IMR-90 (cell line): ENCODE measurements at regions not wholly inside any gene's neighbourhood (a gene's known extent, or its start where the extent isn't known, plus 50 kb on each side); places are given as distances from the start of the nearest gene placed in this dataset.

Experiments
- ATAC-seq: fragments of 200-7000 bp; cut with Tn5 transposase; 2 replicates; pipeline ENCODE4 v1.9.1; 2020; ENCODE audit warnings: low read depth, mild to moderate bottlenecking, moderate library complexity
- BruUV-seq: library from RNA; stranded (reverse); fragments of 400-500 nt; replicated peaks from 2 replicates; lab custom pipeline; 2021; lab: Mats Ljungman, UMichigan
- CTCF ChIA-PET: fragments of 300-600 bp; formaldehyde crosslinking; extraction: SDS; loops from one replicate; lab custom pipeline; 2021; ENCODE audit warnings: antibody characterized with exemption; lab: Yijun Ruan, JAX
- POLR2A ChIA-PET: fragments of 300-600 bp; sonication (Branson Sonifier 250); formaldehyde crosslinking; loops from one replicate; lab custom pipeline; 2022; ENCODE audit warnings: antibody characterized with exemption; ENCODE audit not compliant: unreplicated experiment; lab: Charles Lee
- DNase-seq: peaks from one replicate; pipeline ENCODE4 v3.0.0; 2013
- H2AFZ ChIP-seq: replicated peaks from 2 replicates; pipeline ENCODE3; 2013; ENCODE audit warnings: low read length, mild to moderate bottlenecking; ENCODE audit not compliant: poor library complexity
- H2AK5ac ChIP-seq: 2 replicates; pipeline ENCODE4 v1.6.1; 2013; ENCODE audit warnings: low read depth, low read length, inconsistent platforms
- H2AK9ac ChIP-seq: replicated peaks from 2 replicates; pipeline ENCODE3; 2013; ENCODE audit warnings: mild to moderate bottlenecking, low read depth, low read length, moderate library complexity; ENCODE audit not compliant: poor library complexity
- H2BK120ac ChIP-seq: 2 replicates; pipeline ENCODE4 v1.6.1; 2013; ENCODE audit warnings: low read depth, low read length, inconsistent platforms
- H2BK15ac ChIP-seq: 3 replicates; pipeline ENCODE4 v1.6.1; 2013; ENCODE audit warnings: low read depth, low read length, inconsistent platforms
- H2BK20ac ChIP-seq: 2 replicates; pipeline ENCODE4 v1.6.1; 2013; ENCODE audit warnings: low read depth, mild to moderate bottlenecking, inconsistent platforms, low read length, moderate library complexity
- H2BK5ac ChIP-seq: 2 replicates; pipeline ENCODE4 v1.6.1; 2013; ENCODE audit warnings: mild to moderate bottlenecking, low read depth, low read length, inconsistent platforms; ENCODE audit not compliant: poor library complexity, severe bottlenecking
- H3K14ac ChIP-seq: replicated peaks from 2 replicates; pipeline ENCODE4 v1.6.1; 2013; ENCODE audit warnings: low read depth, low read length, inconsistent platforms
- H3K18ac ChIP-seq: 2 replicates; pipeline ENCODE4 v1.6.1; 2013; ENCODE audit warnings: low read depth, low read length, control low read depth
- H3K23ac ChIP-seq: 2 replicates; pipeline ENCODE4 v1.6.1; 2013; ENCODE audit warnings: low read depth, low read length, inconsistent platforms
- H3K27ac ChIP-seq: 2 replicates; pipeline ENCODE4 v1.5.1; 2013; ENCODE audit warnings: mild to moderate bottlenecking, control low read depth, low read length; ENCODE audit not compliant: insufficient read depth
- H3K27me3 ChIP-seq: 2 replicates; pipeline ENCODE4 v1.6.1; 2013; ENCODE audit warnings: low read length; ENCODE audit not compliant: control insufficient read depth, insufficient read depth
- H3K36me3 ChIP-seq: 2 replicates; pipeline ENCODE4 v1.6.1; 2013; ENCODE audit warnings: low read length, mixed read lengths; ENCODE audit not compliant: control insufficient read depth, insufficient read depth
- H3K4ac ChIP-seq: 2 replicates; pipeline ENCODE4 v1.6.1; 2013; ENCODE audit warnings: low read depth, low read length, inconsistent platforms
- H3K4me1 ChIP-seq: 2 replicates; pipeline ENCODE4 v1.6.1; 2013; ENCODE audit warnings: low read length, mixed read lengths; ENCODE audit not compliant: control insufficient read depth, insufficient read depth
- H3K4me2 ChIP-seq: 2 replicates; pipeline ENCODE4 v1.6.1; 2013; ENCODE audit warnings: low read depth, mild to moderate bottlenecking, control low read depth, low read length, moderate library complexity
- H3K4me3 ChIP-seq: 2 replicates; pipeline ENCODE4 v1.5.1; 2013; ENCODE audit warnings: low read depth, mild to moderate bottlenecking, control low read depth, low read length, moderate library complexity; ENCODE audit not compliant: insufficient read depth
- H3K56ac ChIP-seq: 2 replicates; pipeline ENCODE4 v1.6.1; 2013; ENCODE audit warnings: low read length, inconsistent platforms; ENCODE audit not compliant: insufficient read depth; ENCODE audit errors: extremely low read depth
- H3K79me1 ChIP-seq, 2 experiments: 2 replicates each; pipeline ENCODE4 v1.6.1; 2013; ENCODE audit warnings: low read length in 2 of 2, inconsistent platforms in 1 of 2, low read depth in 1 of 2
- H3K9ac ChIP-seq: 2 replicates; pipeline ENCODE4 v1.6.1; 2013; ENCODE audit warnings: low read depth, low read length, control low read depth
- H3K9me1 ChIP-seq: 2 replicates; pipeline ENCODE4 v1.6.1; 2013; ENCODE audit warnings: low read length, inconsistent platforms; ENCODE audit not compliant: insufficient read depth
- H3K9me3 ChIP-seq: 2 replicates; pipeline ENCODE4 v1.6.1; 2013; ENCODE audit warnings: low read length; ENCODE audit not compliant: control insufficient read depth, insufficient read depth
- H4K20me1 ChIP-seq: 2 replicates; pipeline ENCODE4 v1.6.1; 2013; ENCODE audit warnings: low read length, inconsistent platforms; ENCODE audit not compliant: insufficient read depth
- H4K5ac ChIP-seq: 2 replicates; pipeline ENCODE4 v1.6.1; 2013; ENCODE audit warnings: mild to moderate bottlenecking, low read depth, low read length, control low read depth
- H4K8ac ChIP-seq, 2 experiments: 2 replicates each; pipeline ENCODE4 v1.6.1; 2013; ENCODE audit warnings: low read depth in 2 of 2, low read length in 2 of 2, control low read depth in 1 of 2, inconsistent platforms in 1 of 2
- H4K91ac ChIP-seq: 2 replicates; pipeline ENCODE4 v1.6.1; 2013; ENCODE audit warnings: low read depth, low read length, inconsistent platforms; ENCODE audit not compliant: insufficient read depth
- BHLHE40 ChIP-seq: fragments of 150-350 bp; IDR thresholded peaks from 2 replicates; pipeline ENCODE4 v1.6.1; 2016; ENCODE audit warnings: mild to moderate bottlenecking, low read depth, low read length
- CEBPB ChIP-seq: IDR thresholded peaks from 2 replicates; pipeline ENCODE4 v1.6.1; 2012; ENCODE audit warnings: low read depth, low read length, improper control_type of control experiment
- CHD1 ChIP-seq: IDR thresholded peaks from 2 replicates; pipeline ENCODE4 v1.6.1; 2012; ENCODE audit warnings: low read depth, low read length, improper control_type of control experiment
- ELK1 ChIP-seq: fragments of 150-350 bp; IDR thresholded peaks from 2 replicates; pipeline ENCODE4 v1.6.1; 2016; ENCODE audit warnings: low read depth, mild to moderate bottlenecking, low read length, moderate library complexity, borderline replicate concordance
- FOS ChIP-seq: fragments of 150-350 bp; IDR thresholded peaks from 2 replicates; pipeline ENCODE4 v1.6.1; 2016; ENCODE audit warnings: low read depth, low read length
- MAFK ChIP-seq: IDR thresholded peaks from 2 replicates; pipeline ENCODE4 v1.6.1; 2012; ENCODE audit warnings: low read depth, low read length, improper control_type of control experiment
- MAZ ChIP-seq: IDR thresholded peaks from 2 replicates; pipeline ENCODE4 v1.6.1; 2012; ENCODE audit warnings: low read depth, mild to moderate bottlenecking, low read length, improper control_type of control experiment, moderate library complexity, borderline replicate concordance
- MXI1 ChIP-seq: IDR thresholded peaks from 2 replicates; pipeline ENCODE4 v1.6.1; 2012; ENCODE audit warnings: low read depth, mild to moderate bottlenecking, low read length, moderate library complexity, borderline replicate concordance
- NFE2L2 ChIP-seq: fragments of 150-350 bp; IDR thresholded peaks from 2 replicates; pipeline ENCODE4 v1.6.1; 2016; ENCODE audit warnings: low read depth, mild to moderate bottlenecking, low read length
- POLR2A ChIP-seq: IDR thresholded peaks from 2 replicates; pipeline ENCODE4 v1.6.1; 2012; ENCODE audit warnings: mild to moderate bottlenecking, low read depth, low read length
- RAD21 ChIP-seq: IDR thresholded peaks from 2 replicates; pipeline ENCODE4 v1.6.1; 2012; ENCODE audit warnings: low read length, improper control_type of control experiment
- RCOR1 ChIP-seq: IDR thresholded peaks from 2 replicates; pipeline ENCODE4 v1.6.1; 2012; ENCODE audit warnings: mild to moderate bottlenecking, low read length, improper control_type of control experiment; ENCODE audit not compliant: insufficient replicate concordance
- RFX5 ChIP-seq: IDR thresholded peaks from 2 replicates; pipeline ENCODE4 v1.8.0; 2012; ENCODE audit warnings: low read depth, mild to moderate bottlenecking, low read length, moderate library complexity
- SMC3 ChIP-seq: fragments of 150-350 bp; IDR thresholded peaks from 2 replicates; pipeline ENCODE4 v1.6.1; 2016; ENCODE audit warnings: low read depth, mild to moderate bottlenecking, antibody characterized with exemption, low read length, moderate library complexity
- USF2 ChIP-seq: fragments of 150-350 bp; IDR thresholded peaks from 2 replicates; pipeline ENCODE4 v1.6.1; 2017; ENCODE audit warnings: mild to moderate bottlenecking, antibody characterized with exemption, low read length, low read depth
- WGBS, 2 experiments: methylation state at CpG; one replicate each; pipeline versions ENCODE4 v1.1.5 to v1.1.7; 2013; ENCODE audit warnings: missing lambda C conversion rate in 2 of 2; ENCODE audit not compliant: insufficient read length in 1 of 2; ENCODE audit errors: extremely low coverage in 2 of 2; 5-methylcytosine and 5-hydroxymethylcytosine counted together
- dilution Hi-C: fragments of 300-500 bp; cut with HindIII; formaldehyde crosslinking; loops from one replicate; pipeline ENCODE4 v1.14.3; 2018; ENCODE audit warnings: low sequenced_read_pairs; ENCODE audit not compliant: unreplicated experiment
- in situ Hi-C: fragments of 300-500 bp; cut with MboI; formaldehyde crosslinking; loops from 3 replicates; pipeline ENCODE4 v1.14.3; 2019; ENCODE audit warnings: low sequenced_read_pairs, inconsistent platforms, mixed read lengths
- intact Hi-C: fragments of 100-400 bp; cut with micrococcal nuclease; formaldehyde crosslinking; loops from 2 replicates; pipeline ENCODE4 v1.10.0; 2022
- TF ChIP-seq, protein P1 (sequence below): conservative IDR thresholded peaks from 2 replicates; pipeline ENCODE4 v1.5.1; 2012; ENCODE audit warnings: mild to moderate bottlenecking, low read depth, low read length, improper control_type of control experiment

DNA sequence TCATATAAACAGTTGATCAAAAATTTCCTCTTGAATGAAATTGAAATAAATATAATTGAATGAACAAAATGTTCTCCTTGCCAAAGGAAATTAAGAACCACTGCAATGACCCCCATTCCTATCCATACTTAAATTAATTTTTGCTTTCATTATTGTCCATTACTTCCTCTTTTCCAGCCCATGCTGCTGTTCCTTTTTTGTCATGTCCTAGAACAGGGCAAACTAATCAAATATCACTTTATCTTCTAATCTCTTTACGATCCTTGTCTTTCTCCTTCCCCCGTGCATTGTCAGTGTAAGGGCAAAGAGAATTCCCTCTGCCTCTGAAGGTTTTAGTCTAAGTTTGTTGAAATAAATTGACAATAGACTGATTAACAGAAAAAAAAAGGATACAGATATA, 203.0 kb downstream of the CENPC start:
- no peaks in the 10 kb centered on the region for H3K9me1 ChIP-seq
- no peak overlapping the region for H4K8ac ChIP-seq
- no peak overlapping the region for H3K4me3 ChIP-seq
- no peak overlapping the region for H3K14ac ChIP-seq
- no peak overlapping the region for H3K18ac ChIP-seq
- H2AK5ac ChIP-seq: no peak overlapping the region
- ATAC-seq (no peak), DNase-seq (no peak)
- no peak overlapping the region for H3K4ac ChIP-seq
- no peaks in the 10 kb centered on the region for H3K27me3 ChIP-seq
- H2BK5ac ChIP-seq: no peak overlapping the region
- H2BK120ac ChIP-seq: no peak overlapping the region
- H3K36me3 ChIP-seq: no peaks in the 10 kb centered on the region
- in situ Hi-C loops: no loop called here
- ChIA-PET CTCF (no interaction called here), POLR2A (no interaction called here)
- no peaks in the 10 kb centered on the region for H3K9me3 ChIP-seq
- no peak overlapping the region for H3K27ac ChIP-seq
- no peak overlapping the region for H3K56ac ChIP-seq
- no peak overlapping the region for H3K23ac ChIP-seq
- no peak overlapping the region for H2BK15ac ChIP-seq
- dilution Hi-C loops: no loop called here
- no peak overlapping the region for H2AK9ac ChIP-seq
- TF ChIP-seq POLR2A: no peak
- no peak for TF ChIP-seq USF2
- TF ChIP-seq SMC3: no peak
- TF ChIP-seq MAFK: no peak
- TF ChIP-seq MAZ: no peak
- TF ChIP-seq CEBPB: no peak
- TF ChIP-seq RAD21: no peak
- TF ChIP-seq RCOR1: no peak
- TF ChIP-seq, protein P1, sequence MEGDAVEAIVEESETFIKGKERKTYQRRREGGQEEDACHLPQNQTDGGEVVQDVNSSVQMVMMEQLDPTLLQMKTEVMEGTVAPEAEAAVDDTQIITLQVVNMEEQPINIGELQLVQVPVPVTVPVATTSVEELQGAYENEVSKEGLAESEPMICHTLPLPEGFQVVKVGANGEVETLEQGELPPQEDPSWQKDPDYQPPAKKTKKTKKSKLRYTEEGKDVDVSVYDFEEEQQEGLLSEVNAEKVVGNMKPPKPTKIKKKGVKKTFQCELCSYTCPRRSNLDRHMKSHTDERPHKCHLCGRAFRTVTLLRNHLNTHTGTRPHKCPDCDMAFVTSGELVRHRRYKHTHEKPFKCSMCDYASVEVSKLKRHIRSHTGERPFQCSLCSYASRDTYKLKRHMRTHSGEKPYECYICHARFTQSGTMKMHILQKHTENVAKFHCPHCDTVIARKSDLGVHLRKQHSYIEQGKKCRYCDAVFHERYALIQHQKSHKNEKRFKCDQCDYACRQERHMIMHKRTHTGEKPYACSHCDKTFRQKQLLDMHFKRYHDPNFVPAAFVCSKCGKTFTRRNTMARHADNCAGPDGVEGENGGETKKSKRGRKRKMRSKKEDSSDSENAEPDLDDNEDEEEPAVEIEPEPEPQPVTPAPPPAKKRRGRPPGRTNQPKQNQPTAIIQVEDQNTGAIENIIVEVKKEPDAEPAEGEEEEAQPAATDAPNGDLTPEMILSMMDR: no peak
- TF ChIP-seq NFE2L2: no peak
- no peak for TF ChIP-seq BHLHE40
- TF ChIP-seq MXI1: no peak
- TF ChIP-seq CHD1: no peak
- no peak for TF ChIP-seq ELK1
- no peak for TF ChIP-seq FOS
- no peak for TF ChIP-seq RFX5
- no peak overlapping the region for H3K4me2 ChIP-seq
- no TSS peak for BruUV-seq
- no peak overlapping the region for H3K9ac ChIP-seq
- no peak overlapping the region for H2BK20ac ChIP-seq
- WGBS, 2 experiments: no CpG with 5 or more reads among the region's 2 CpGs
- H4K20me1 ChIP-seq: no peaks in the 10 kb centered on the region
- H3K79me1 ChIP-seq: no peaks in the 10 kb centered on the region
- no peaks in the 10 kb centered on the region for H3K4me1 ChIP-seq
- intact Hi-C loops: no loop called here
- H2AFZ ChIP-seq: no peak overlapping the region
- H4K5ac ChIP-seq: no peak overlapping the region
- H4K91ac ChIP-seq: no peak overlapping the region
